IMR-90 (cell line): ENCODE measurements at regions not wholly inside any gene's neighbourhood (a gene's known extent, or its start where the extent isn't known, plus 50 kb on each side); places are given as distances from the start of the nearest gene placed in this dataset.

ENCODE experiments used
- ATAC-seq: fragments of 200-7000 bp; cut with Tn5 transposase; 2 replicates; pipeline ENCODE4 v1.9.1; 2020; ENCODE audit warnings: low read depth, mild to moderate bottlenecking, moderate library complexity
- BruUV-seq: library from RNA; stranded (reverse); fragments of 400-500 nt; replicated peaks from 2 replicates; lab custom pipeline; 2021; lab: Mats Ljungman, UMichigan
- CTCF ChIA-PET: fragments of 300-600 bp; formaldehyde crosslinking; extraction: SDS; loops from one replicate; lab custom pipeline; 2021; ENCODE audit warnings: antibody characterized with exemption; lab: Yijun Ruan, JAX
- POLR2A ChIA-PET: fragments of 300-600 bp; sonication (Branson Sonifier 250); formaldehyde crosslinking; loops from one replicate; lab custom pipeline; 2022; ENCODE audit warnings: antibody characterized with exemption; ENCODE audit not compliant: unreplicated experiment; lab: Charles Lee
- DNase-seq: peaks from one replicate; pipeline ENCODE4 v3.0.0; 2013
- H2AFZ ChIP-seq: replicated peaks from 2 replicates; pipeline ENCODE3; 2013; ENCODE audit warnings: low read length, mild to moderate bottlenecking; ENCODE audit not compliant: poor library complexity
- H2AK5ac ChIP-seq: 2 replicates; pipeline ENCODE4 v1.6.1; 2013; ENCODE audit warnings: low read depth, low read length, inconsistent platforms
- H2AK9ac ChIP-seq: replicated peaks from 2 replicates; pipeline ENCODE3; 2013; ENCODE audit warnings: mild to moderate bottlenecking, low read depth, low read length, moderate library complexity; ENCODE audit not compliant: poor library complexity
- H2BK120ac ChIP-seq: 2 replicates; pipeline ENCODE4 v1.6.1; 2013; ENCODE audit warnings: low read depth, low read length, inconsistent platforms
- H2BK15ac ChIP-seq: 3 replicates; pipeline ENCODE4 v1.6.1; 2013; ENCODE audit warnings: low read depth, low read length, inconsistent platforms
- H2BK20ac ChIP-seq: 2 replicates; pipeline ENCODE4 v1.6.1; 2013; ENCODE audit warnings: low read depth, mild to moderate bottlenecking, inconsistent platforms, low read length, moderate library complexity
- H2BK5ac ChIP-seq: 2 replicates; pipeline ENCODE4 v1.6.1; 2013; ENCODE audit warnings: mild to moderate bottlenecking, low read depth, low read length, inconsistent platforms; ENCODE audit not compliant: poor library complexity, severe bottlenecking
- H3K14ac ChIP-seq: replicated peaks from 2 replicates; pipeline ENCODE4 v1.6.1; 2013; ENCODE audit warnings: low read depth, low read length, inconsistent platforms
- H3K18ac ChIP-seq: 2 replicates; pipeline ENCODE4 v1.6.1; 2013; ENCODE audit warnings: low read depth, low read length, control low read depth
- H3K23ac ChIP-seq: 2 replicates; pipeline ENCODE4 v1.6.1; 2013; ENCODE audit warnings: low read depth, low read length, inconsistent platforms
- H3K27ac ChIP-seq: 2 replicates; pipeline ENCODE4 v1.5.1; 2013; ENCODE audit warnings: mild to moderate bottlenecking, control low read depth, low read length; ENCODE audit not compliant: insufficient read depth
- H3K27me3 ChIP-seq: 2 replicates; pipeline ENCODE4 v1.6.1; 2013; ENCODE audit warnings: low read length; ENCODE audit not compliant: control insufficient read depth, insufficient read depth
- H3K36me3 ChIP-seq: 2 replicates; pipeline ENCODE4 v1.6.1; 2013; ENCODE audit warnings: low read length, mixed read lengths; ENCODE audit not compliant: control insufficient read depth, insufficient read depth
- H3K4ac ChIP-seq: 2 replicates; pipeline ENCODE4 v1.6.1; 2013; ENCODE audit warnings: low read depth, low read length, inconsistent platforms
- H3K4me1 ChIP-seq: 2 replicates; pipeline ENCODE4 v1.6.1; 2013; ENCODE audit warnings: low read length, mixed read lengths; ENCODE audit not compliant: control insufficient read depth, insufficient read depth
- H3K4me2 ChIP-seq: 2 replicates; pipeline ENCODE4 v1.6.1; 2013; ENCODE audit warnings: low read depth, mild to moderate bottlenecking, control low read depth, low read length, moderate library complexity
- H3K4me3 ChIP-seq: 2 replicates; pipeline ENCODE4 v1.5.1; 2013; ENCODE audit warnings: low read depth, mild to moderate bottlenecking, control low read depth, low read length, moderate library complexity; ENCODE audit not compliant: insufficient read depth
- H3K56ac ChIP-seq: 2 replicates; pipeline ENCODE4 v1.6.1; 2013; ENCODE audit warnings: low read length, inconsistent platforms; ENCODE audit not compliant: insufficient read depth; ENCODE audit errors: extremely low read depth
- H3K79me1 ChIP-seq, 2 experiments: 2 replicates each; pipeline ENCODE4 v1.6.1; 2013; ENCODE audit warnings: low read length in 2 of 2, inconsistent platforms in 1 of 2, low read depth in 1 of 2
- H3K9ac ChIP-seq: 2 replicates; pipeline ENCODE4 v1.6.1; 2013; ENCODE audit warnings: low read depth, low read length, control low read depth
- H3K9me1 ChIP-seq: 2 replicates; pipeline ENCODE4 v1.6.1; 2013; ENCODE audit warnings: low read length, inconsistent platforms; ENCODE audit not compliant: insufficient read depth
- H3K9me3 ChIP-seq: 2 replicates; pipeline ENCODE4 v1.6.1; 2013; ENCODE audit warnings: low read length; ENCODE audit not compliant: control insufficient read depth, insufficient read depth
- H4K20me1 ChIP-seq: 2 replicates; pipeline ENCODE4 v1.6.1; 2013; ENCODE audit warnings: low read length, inconsistent platforms; ENCODE audit not compliant: insufficient read depth
- H4K5ac ChIP-seq: 2 replicates; pipeline ENCODE4 v1.6.1; 2013; ENCODE audit warnings: mild to moderate bottlenecking, low read depth, low read length, control low read depth
- H4K8ac ChIP-seq, 2 experiments: 2 replicates each; pipeline ENCODE4 v1.6.1; 2013; ENCODE audit warnings: low read depth in 2 of 2, low read length in 2 of 2, control low read depth in 1 of 2, inconsistent platforms in 1 of 2
- H4K91ac ChIP-seq: 2 replicates; pipeline ENCODE4 v1.6.1; 2013; ENCODE audit warnings: low read depth, low read length, inconsistent platforms; ENCODE audit not compliant: insufficient read depth
- BHLHE40 ChIP-seq: fragments of 150-350 bp; IDR thresholded peaks from 2 replicates; pipeline ENCODE4 v1.6.1; 2016; ENCODE audit warnings: mild to moderate bottlenecking, low read depth, low read length
- MAFK ChIP-seq: IDR thresholded peaks from 2 replicates; pipeline ENCODE4 v1.6.1; 2012; ENCODE audit warnings: low read depth, low read length, improper control_type of control experiment
- MAZ ChIP-seq: IDR thresholded peaks from 2 replicates; pipeline ENCODE4 v1.6.1; 2012; ENCODE audit warnings: low read depth, mild to moderate bottlenecking, low read length, improper control_type of control experiment, moderate library complexity, borderline replicate concordance
- MXI1 ChIP-seq: IDR thresholded peaks from 2 replicates; pipeline ENCODE4 v1.6.1; 2012; ENCODE audit warnings: low read depth, mild to moderate bottlenecking, low read length, moderate library complexity, borderline replicate concordance
- NFE2L2 ChIP-seq: fragments of 150-350 bp; IDR thresholded peaks from 2 replicates; pipeline ENCODE4 v1.6.1; 2016; ENCODE audit warnings: low read depth, mild to moderate bottlenecking, low read length
- POLR2A ChIP-seq: IDR thresholded peaks from 2 replicates; pipeline ENCODE4 v1.6.1; 2012; ENCODE audit warnings: mild to moderate bottlenecking, low read depth, low read length
- RAD21 ChIP-seq: IDR thresholded peaks from 2 replicates; pipeline ENCODE4 v1.6.1; 2012; ENCODE audit warnings: low read length, improper control_type of control experiment
- RCOR1 ChIP-seq: IDR thresholded peaks from 2 replicates; pipeline ENCODE4 v1.6.1; 2012; ENCODE audit warnings: mild to moderate bottlenecking, low read length, improper control_type of control experiment; ENCODE audit not compliant: insufficient replicate concordance
- SMC3 ChIP-seq: fragments of 150-350 bp; IDR thresholded peaks from 2 replicates; pipeline ENCODE4 v1.6.1; 2016; ENCODE audit warnings: low read depth, mild to moderate bottlenecking, antibody characterized with exemption, low read length, moderate library complexity
- WGBS, 2 experiments: methylation state at CpG; one replicate each; pipeline versions ENCODE4 v1.1.5 to v1.1.7; 2013; ENCODE audit warnings: missing lambda C conversion rate in 2 of 2; ENCODE audit not compliant: insufficient read length in 1 of 2; ENCODE audit errors: extremely low coverage in 2 of 2; 5-methylcytosine and 5-hydroxymethylcytosine counted together
- dilution Hi-C: fragments of 300-500 bp; cut with HindIII; formaldehyde crosslinking; loops from one replicate; pipeline ENCODE4 v1.14.3; 2018; ENCODE audit warnings: low sequenced_read_pairs; ENCODE audit not compliant: unreplicated experiment
- in situ Hi-C: fragments of 300-500 bp; cut with MboI; formaldehyde crosslinking; loops from 3 replicates; pipeline ENCODE4 v1.14.3; 2019; ENCODE audit warnings: low sequenced_read_pairs, inconsistent platforms, mixed read lengths
- intact Hi-C: fragments of 100-400 bp; cut with micrococcal nuclease; formaldehyde crosslinking; loops from 2 replicates; pipeline ENCODE4 v1.10.0; 2022

GRCh38 chr15:62878070-62878469 lies 164.5 kb upstream of the TPM1 start:
- WGBS, 2 experiments = no CpG with 5 or more reads among the region's 6 CpGs
- H3K27ac ChIP-seq = no peak overlapping the region
- H2BK15ac ChIP-seq = no peak overlapping the region
- DNase-seq (no peak), ATAC-seq (no peak)
- no peak overlapping the region for H2BK120ac ChIP-seq
- H3K14ac ChIP-seq = no peak overlapping the region
- no peaks in the 10 kb centered on the region for H3K36me3 ChIP-seq
- H2AK5ac ChIP-seq = no peak overlapping the region
- H3K4me1 ChIP-seq = peaks cover 4% of the 10 kb centered on the region
- no peak overlapping the region for H3K9ac ChIP-seq
- H4K20me1 ChIP-seq = no peaks in the 10 kb centered on the region
- H3K79me1 ChIP-seq = no peaks in the 10 kb centered on the region
- no peaks in the 10 kb centered on the region for H3K9me1 ChIP-seq
- H3K27me3 ChIP-seq = no peaks in the 10 kb centered on the region
- no peak overlapping the region for H3K18ac ChIP-seq
- BruUV-seq = no TSS peak
- no peaks in the 10 kb centered on the region for H3K9me3 ChIP-seq
- H2AFZ ChIP-seq = no peak overlapping the region
- no peak overlapping the region for H2BK20ac ChIP-seq
- no peak overlapping the region for H2AK9ac ChIP-seq
- no peak overlapping the region for H4K91ac ChIP-seq
- no peak overlapping the region for H3K23ac ChIP-seq
- no peak overlapping the region for H4K5ac ChIP-seq
- ChIA-PET POLR2A (no interaction called here), CTCF (no interaction called here)
- no peak overlapping the region for H3K56ac ChIP-seq
- H2BK5ac ChIP-seq = no peak overlapping the region
- in situ Hi-C loops = no loop called here
- no peak overlapping the region for H3K4me3 ChIP-seq
- H3K4me2 ChIP-seq = no peak overlapping the region
- intact Hi-C loops = no loop called here
- no peak overlapping the region for H3K4ac ChIP-seq
- no peak for TF ChIP-seq NFE2L2
- no peak for TF ChIP-seq RCOR1
- no peak for TF ChIP-seq MAZ
- TF ChIP-seq MXI1 = no peak
- no peak for TF ChIP-seq BHLHE40
- no peak for TF ChIP-seq MAFK
- TF ChIP-seq POLR2A = no peak
- TF ChIP-seq RAD21 = no peak
- TF ChIP-seq SMC3 = no peak
- H4K8ac ChIP-seq = no peak overlapping the region
- dilution Hi-C loops = no loop called here
